Ramos (cell line): ENCODE measurements at regions not wholly inside any gene's neighbourhood (a gene's known extent, or its start where the extent isn't known, plus 50 kb on each side); places are given as distances from the start of the nearest gene placed in this dataset.
"Not testable (repeated sequence)": the region's sequence is repeated elsewhere in the genome, so short reads cannot be mapped to it uniquely, and the experiment has no call there.

ENCODE experiments used
- in situ Hi-C: fragments of 300-500 bp; cut with MboI; formaldehyde crosslinking; loops from one replicate; pipeline ENCODE4 v1.14.3; 2022; ENCODE audit warnings: low sequenced_read_pairs; ENCODE audit not compliant: unreplicated experiment

GRCh38 chr7:106584914-106585759 is 75.8 kb downstream of the CCDC71L start:
- in situ Hi-C loops: no loop called here

DNA sequence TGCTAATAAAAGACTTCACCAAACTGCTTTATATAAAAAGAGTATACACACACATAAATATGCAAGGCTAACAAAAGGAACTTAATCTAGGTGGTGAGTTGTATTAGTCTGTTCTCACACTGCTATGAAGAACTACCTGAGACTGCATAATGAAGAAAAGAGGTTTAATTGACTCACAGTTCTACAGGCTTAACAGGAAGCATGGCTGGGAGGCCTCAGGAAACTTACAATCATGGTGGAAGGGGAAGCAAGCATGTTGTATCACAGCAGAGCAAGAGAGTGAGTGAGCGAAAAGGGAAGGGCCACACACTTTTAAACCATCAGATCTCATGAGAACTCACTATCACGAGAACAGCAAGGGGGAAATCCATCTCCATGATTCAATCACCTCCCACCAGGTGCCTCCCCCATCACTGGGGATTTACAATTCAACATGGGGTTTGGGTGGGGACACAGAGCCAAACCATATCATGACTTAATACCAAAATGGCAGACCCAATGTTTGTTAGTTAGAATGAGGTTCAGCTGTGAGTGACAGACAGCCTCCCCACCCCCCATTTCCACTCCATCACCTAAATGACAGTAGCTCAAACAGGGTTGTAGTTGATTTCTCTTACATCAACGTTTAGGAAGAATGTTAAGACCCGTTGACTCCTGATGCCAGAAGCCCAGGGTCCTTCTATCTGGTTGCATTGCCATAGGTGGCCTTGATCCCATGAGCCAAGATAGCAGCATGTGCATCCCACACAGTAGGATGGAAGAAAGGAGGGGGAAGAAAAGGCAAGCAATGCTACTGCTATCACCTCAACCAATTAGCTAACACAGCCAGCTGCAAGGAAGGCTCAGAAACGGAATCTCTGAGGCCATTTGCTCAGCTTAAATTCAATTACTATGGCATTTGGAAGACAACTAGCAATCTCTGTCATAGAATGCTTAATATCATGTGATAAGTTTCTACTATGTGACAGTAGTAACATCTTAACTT is 77.0 kb downstream of the CCDC71L start:
- in situ Hi-C loops: no loop called here

- in situ Hi-C loops: no loop called here
Observed at GRCh38 chr7:106583100-106583499, 77.9 kb downstream of the CCDC71L start.

DNA sequence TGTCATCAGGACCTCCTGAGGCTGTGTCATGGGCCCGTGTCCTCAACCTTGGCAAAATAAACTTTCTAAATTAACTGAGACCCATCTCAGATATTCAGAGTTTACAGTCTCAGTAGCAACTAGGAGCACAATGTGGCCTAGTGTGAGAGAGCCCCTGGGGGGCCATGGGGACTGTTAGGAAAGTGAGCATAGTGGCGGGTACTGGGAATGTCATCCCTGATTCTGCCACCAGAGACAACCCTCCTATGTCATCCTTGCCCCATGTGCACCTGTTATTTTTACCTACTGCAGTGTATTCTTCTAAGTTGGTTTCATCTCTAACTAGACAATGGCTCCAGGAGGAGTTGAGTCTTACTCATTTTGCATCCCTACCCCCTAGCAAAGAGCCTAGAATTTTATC is 78.6 kb downstream of the CCDC71L start:
- in situ Hi-C loops: no loop called here

DNA sequence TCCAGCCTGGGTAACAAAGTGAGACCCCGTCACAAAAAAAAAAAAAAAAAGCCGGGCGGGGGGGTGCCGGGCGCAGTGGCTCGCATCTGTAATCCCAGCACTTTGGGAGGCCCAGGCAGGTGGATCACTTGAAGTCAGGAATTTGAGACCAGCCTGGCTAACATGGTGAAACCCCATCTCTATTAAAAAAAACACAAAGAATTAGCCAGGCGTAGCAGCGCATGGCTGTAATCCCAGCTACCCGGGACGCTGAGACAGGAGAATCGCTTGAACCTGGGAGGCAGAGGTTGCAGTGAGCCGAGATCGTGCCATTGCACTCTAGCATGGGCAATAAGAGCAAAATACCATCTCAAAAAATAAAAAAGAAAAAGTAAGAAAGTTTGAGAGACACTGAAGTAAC is 81.9 kb downstream of the CCDC71L start:
- in situ Hi-C loops: not testable (repeated sequence)

- in situ Hi-C loops: no loop called here
Observed at GRCh38 chr7:106575138-106575823, 85.7 kb downstream of the CCDC71L start.

DNA sequence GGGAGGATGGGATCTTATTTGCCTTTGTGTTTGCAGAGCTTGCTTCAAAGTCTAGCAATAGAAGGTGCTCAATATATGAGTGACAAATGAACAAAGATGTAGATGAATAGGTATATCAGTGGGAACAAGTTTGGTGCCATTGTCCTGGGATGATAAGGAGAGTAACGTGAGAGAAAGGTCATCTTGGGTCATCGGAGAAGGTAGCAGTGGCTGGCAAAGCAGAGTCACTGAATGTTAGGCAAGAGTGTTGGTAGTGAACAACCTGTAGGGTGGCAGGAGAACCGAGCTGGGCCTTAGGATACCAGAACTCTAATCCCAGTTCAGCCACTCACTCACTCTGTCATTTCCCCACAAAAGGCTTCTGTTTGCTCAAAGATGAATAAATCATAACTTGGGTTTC is 87.2 kb downstream of the CCDC71L start:
- in situ Hi-C loops: no loop called here

- in situ Hi-C loops: no loop called here
Observed at GRCh38 chr7:106573125-106573663, 87.8 kb downstream of the CCDC71L start.

- in situ Hi-C loops: no loop called here
Observed at GRCh38 chr7:106572394-106573124, 88.4 kb downstream of the CCDC71L start.

DNA sequence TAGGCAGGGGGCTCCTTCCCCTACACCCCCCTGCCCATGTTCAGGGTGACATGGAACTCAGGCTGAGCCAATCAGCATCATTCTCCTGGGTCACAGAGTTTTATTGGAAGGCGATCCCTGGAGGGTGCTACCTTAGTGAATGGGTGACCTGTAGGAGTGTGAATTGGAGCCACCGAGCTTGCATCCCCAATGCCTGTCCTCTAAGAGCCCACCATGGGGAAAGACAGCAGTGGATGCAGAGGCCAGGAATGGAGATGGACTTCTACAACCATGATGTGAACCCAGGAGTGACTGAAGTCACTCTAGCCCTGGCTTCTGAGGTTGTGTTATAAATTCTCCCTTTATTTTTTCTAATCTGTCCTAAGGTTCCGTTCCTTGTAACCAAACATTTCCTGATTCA is 89.4 kb downstream of the CCDC71L start:
- in situ Hi-C loops: no loop called here

- in situ Hi-C loops: no loop called here
Observed at GRCh38 chr7:106570948-106571418, 90.0 kb downstream of the CCDC71L start.

GRCh38 chr7:106570146-106570545 is 90.8 kb downstream of the CCDC71L start:
- in situ Hi-C loops: no loop called here

- in situ Hi-C loops: no loop called here
Observed at GRCh38 chr7:106569500-106569929, 91.4 kb downstream of the CCDC71L start.

GRCh38 chr7:106568680-106569499 is 92.1 kb downstream of the CCDC71L start:
- in situ Hi-C loops: no loop called here

DNA sequence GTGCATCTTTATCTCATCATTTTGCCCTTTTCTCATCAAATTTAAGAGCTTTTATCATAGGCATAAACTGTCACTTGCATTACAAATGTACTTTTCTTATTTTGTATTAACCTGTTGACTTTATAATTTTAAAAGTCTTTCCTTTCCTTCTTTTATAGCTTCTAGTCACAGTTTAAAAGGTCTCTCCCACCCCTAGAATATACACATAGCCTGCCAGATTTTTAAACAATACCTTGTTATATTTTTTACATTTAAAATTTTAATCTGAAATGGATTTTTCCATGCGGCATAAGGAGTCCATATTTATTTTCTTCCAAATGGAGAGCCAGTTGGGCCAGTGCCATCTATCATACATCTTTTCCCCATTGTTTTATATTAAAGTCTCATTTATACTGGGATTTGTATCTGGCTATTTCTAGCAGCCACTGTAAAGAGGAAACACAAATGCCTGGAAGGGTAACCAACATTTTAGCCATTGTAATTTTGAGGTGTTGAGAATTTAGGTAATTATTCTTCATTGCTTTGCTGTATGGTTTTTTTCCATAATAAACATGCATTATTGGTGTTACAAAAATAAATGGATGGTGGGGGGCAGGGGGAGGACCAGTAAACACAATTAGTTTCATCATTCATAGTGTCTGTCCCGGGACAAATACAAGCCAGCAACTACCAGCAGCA is 92.8 kb downstream of the CCDC71L start:
- in situ Hi-C loops: no loop called here

DNA sequence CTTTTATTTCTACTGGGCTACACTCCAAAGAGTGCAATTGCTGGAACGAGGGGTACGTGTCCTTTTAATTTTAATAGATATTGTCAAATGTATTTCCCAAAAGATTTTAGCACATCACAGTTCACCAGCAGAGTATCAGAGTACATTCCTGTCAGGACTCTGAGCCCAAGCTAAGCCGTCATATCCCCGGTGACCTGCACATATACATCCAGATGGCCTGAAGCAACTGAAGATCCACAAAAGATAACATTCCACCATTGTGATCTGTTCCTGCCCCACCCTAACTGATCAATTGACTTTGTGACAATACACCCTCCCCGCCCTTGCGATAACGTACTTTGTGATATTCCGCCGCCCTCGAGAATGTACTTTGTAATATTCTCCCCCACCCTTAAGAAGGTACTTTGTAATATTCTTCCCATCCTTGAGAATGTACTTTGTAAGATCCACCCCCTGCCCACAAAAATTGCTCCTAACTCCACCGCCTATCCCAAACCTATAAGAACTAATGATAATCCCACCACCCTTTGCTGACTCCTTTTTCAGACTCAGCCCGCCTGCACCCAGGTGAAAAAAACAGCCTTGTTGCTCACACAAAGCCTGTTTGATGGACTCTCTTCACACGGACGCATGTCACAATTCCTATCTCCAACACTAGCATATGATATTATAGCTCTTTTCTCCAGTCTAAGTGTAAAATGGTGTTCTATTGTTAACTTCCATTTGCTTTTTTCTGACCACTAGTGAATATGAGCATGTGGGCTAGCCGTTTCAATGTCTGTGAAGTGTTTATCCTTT is 93.6 kb downstream of the CCDC71L start:
- in situ Hi-C loops: not testable (repeated sequence)

GRCh38 chr7:106566672-106567071 is 94.3 kb downstream of the CCDC71L start:
- in situ Hi-C loops: no loop called here
